ENCODE measurements at regions not wholly inside any gene's neighbourhood (a gene's known extent, or its start where the extent isn't known, plus 50 kb on each side); places are given as distances from the start of the nearest gene placed in this dataset.
"Not testable (repeated sequence)": the region's sequence is repeated elsewhere in the genome, so short reads cannot be mapped to it uniquely, and the experiment has no call there.

- DNase-seq (ENCODE audit: low read depth), result no peak
Observed at GRCh38 chr10:6984971-6985370, 404.9 kb upstream of the PRKCQ start.

DNA sequence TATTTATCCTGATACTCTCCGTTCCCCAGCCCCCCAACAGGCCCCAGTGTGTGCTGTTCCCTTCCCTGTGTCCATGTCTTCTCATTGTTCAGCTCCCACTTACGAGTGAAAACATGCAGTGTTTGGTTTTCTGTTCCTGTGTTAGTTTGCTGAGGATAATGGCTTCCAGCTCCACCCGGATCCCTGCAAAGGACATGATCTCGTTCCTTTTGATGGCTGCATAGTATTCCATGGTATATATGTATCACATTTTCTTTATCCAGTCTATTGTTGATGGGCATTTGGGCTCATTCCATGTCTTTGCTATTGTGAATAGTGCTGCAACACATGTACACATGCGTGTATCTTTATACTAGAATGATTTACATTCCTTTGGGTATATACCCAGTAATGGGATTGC lies 403.9 kb upstream of the PRKCQ start:
- DNase-seq (ENCODE audit: low read depth), result not testable (repeated sequence)

DNA sequence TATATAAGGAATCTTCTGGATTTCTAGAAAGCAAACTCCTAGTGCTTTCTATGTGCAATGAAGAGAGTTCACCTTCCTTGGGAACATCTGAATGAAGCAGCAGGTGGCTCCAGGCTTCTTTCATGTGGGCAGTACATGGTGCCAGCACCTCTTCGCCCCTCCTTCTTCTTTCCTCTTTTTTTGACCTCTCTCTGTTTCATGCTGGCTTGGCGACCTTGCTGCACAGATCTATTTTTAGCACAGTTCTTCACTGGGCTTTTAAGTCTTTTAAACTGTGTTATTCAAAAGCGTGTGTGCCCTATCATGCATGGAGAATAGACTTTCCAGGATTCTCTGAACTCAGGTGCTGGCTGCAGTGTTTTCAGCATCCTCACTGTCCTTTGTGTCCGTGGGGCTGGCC lies 400.3 kb upstream of the PRKCQ start:
- DNase-seq (ENCODE audit: low read depth), result no peak

- DNase-seq (ENCODE audit: low read depth), result no peak
Observed at GRCh38 chr10:6979371-6979770, 399.3 kb upstream of the PRKCQ start.

DNA sequence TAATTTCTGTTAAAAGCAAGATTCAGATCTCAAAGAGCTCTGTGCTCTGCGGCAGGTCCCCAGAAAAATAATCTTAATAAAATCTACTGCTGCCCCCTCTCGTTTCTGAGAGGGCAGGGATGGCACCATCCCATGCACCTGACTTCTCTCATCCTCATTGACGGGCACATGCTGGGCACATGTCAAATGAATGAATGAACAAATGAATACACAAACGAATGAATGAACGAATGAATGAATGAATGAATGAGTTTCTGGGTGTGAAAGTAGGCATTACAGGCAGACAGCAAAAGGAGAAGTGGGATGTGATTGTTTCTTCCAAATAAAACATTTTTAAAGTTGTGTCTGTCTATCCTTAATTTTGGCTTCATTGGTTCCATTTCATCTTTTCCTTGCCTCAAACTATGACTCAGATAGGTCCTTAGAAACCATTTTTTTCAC lies 398.1 kb upstream of the PRKCQ start:
- DNase-seq (ENCODE audit: low read depth), result no peak

- DNase-seq (ENCODE audit: low read depth), result no peak
Observed at GRCh38 chr10:6977398-6978186, 397.5 kb upstream of the PRKCQ start.

GRCh38 chr10:6973899-6974298 lies 393.8 kb upstream of the PRKCQ start:
- DNase-seq (ENCODE audit: low read depth), result no peak

GRCh38 chr10:6972226-6972625 lies 392.1 kb upstream of the PRKCQ start:
- DNase-seq (ENCODE audit: low read depth), result no peak

DNA sequence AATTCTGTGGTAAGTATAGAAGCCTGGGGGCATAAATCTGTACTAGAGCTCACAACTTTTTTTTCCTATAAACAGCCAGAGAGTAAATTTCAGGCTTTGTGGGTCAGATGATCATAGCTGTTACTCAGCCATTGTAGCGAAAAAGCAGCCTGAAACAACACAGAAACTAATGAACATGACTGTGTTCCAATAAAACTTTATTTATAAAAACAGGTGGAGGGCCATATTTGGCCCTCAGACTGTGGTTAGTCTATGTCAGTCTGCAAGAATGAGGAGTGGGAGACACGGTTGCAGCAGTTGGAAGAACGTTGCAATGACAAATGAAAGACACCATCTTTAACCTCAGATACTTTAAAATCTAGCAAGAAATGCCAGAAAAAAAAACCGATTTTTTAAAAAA lies 389.6 kb upstream of the PRKCQ start:
- no peak for DNase-seq (ENCODE audit: low read depth)

DNA sequence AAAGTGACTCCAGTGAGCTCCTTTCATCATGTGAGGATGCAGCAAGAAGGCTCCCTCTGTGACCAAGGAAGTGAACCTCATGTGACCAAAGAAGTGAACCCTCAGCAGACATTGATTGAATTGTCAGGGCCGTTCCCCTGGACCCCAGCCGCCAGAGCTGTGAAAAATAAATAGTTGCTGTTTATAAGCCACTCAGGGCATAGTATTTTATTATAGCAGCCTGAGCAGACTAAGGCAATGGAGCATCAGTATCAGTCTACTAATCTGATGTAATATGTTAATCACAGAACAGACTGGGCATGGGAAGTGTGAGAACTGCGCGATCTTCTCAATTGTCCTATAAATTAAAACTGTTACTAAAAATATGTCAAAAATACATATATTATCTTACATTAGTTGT lies 384.5 kb upstream of the PRKCQ start:
- DNase-seq (ENCODE audit: low read depth), result no peak

GRCh38 chr10:6962576-6962975 lies 382.5 kb upstream of the PRKCQ start:
- DNase-seq (ENCODE audit: low read depth), result no peak

- DNase-seq (ENCODE audit: low read depth), result no peak
Observed at GRCh38 chr10:6958711-6959110, 378.6 kb upstream of the PRKCQ start.

GRCh38 chr10:6958254-6958653 lies 378.2 kb upstream of the PRKCQ start:
- DNase-seq (ENCODE audit: low read depth), result no peak

DNA sequence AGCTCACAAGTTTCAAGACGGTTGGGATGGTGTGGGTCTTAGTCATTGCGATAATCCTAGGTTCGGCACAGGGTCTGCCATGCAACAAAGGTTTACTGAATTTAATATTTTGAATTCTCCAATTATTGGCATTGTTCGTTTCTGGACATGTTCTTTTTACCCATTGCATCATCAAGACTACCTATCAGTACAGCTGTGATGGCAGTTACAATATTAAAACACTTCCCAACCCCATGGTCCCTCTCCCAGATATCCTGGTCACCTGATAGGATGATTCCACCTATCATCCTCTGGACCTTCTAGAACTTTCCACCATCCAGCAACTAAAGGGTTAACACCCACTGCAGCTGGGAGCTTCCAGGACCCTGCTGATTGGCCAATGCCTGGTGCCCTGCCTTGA lies 377.8 kb upstream of the PRKCQ start:
- DNase-seq (ENCODE audit: low read depth), result no peak

- no peak for DNase-seq (ENCODE audit: low read depth)
Observed at GRCh38 chr10:6956562-6956961, 376.5 kb upstream of the PRKCQ start.

DNA sequence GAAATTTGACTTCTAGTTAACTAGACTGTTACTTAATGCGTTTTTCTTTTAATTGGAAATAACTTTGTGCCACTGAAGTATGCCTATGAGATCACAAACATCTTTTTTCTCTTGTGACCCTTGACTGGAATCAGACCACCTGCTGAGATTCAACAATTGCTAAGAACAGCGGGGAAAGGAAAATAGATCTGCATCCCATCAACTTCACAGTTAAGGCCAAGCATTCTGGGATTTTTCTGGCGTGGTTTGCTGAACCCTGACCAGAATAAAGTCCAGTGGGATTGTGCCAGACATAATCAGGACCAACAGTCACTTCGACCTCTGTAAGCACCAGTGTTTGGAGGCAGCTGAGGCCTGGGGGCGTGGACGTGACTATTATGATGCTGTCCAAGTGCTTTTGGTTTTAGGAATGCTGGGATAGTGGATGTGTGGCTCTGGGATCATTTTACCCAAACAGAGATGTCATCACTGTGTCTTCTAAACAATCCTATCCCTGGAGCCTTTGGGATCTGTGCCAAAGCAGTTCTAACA lies 373.3 kb upstream of the PRKCQ start:
- peak; percentile 12 for DNase-seq (ENCODE audit: low read depth)

DNA sequence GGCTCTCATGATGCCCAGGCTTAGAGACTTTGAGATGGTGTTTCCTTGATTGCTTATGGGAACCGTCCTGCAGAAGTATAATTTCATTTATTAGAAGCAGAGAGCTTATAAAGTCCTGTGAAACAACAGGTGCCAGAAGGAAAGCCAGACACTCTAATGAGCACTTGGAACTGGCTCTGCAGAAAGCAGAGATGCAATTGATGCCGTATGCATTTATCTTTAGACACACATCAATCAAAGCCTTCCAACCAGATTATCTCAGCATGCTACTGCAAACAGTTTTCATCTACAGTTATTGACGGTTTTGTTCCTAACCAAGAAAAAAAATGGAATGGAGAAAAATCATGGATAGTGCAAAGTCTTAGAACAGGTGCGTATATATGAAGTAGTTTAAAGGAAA lies 371.7 kb upstream of the PRKCQ start:
- no peak for DNase-seq (ENCODE audit: low read depth)

GRCh38 chr10:6950133-6950532 lies 370.1 kb upstream of the PRKCQ start:
- DNase-seq (ENCODE audit: low read depth), result no peak

GRCh38 chr10:6944436-6944835 lies 364.4 kb upstream of the PRKCQ start:
- DNase-seq (ENCODE audit: low read depth), result no peak

- no peak for DNase-seq (ENCODE audit: low read depth)
Observed at GRCh38 chr10:6938384-6938783, 358.3 kb upstream of the PRKCQ start.

DNA sequence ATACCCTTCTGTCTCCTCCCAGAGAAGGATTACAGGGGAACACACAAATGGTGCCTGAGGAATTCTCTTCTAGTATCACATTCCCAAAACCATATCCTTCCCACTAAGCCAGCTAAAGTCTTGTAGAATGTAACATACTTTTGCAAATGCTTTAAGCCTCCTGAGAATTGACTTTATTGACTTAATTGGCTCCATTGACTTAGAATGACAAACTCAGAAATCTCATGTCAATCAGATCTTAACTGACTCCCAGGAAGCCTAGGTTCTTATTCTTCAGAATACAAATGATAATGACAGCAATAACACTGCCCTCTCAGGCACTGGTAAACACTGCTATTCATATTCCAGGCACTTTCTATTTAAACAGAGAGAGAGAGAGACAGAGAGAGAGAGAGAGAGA lies 356.9 kb upstream of the PRKCQ start:
- DNase-seq (ENCODE audit: low read depth), result no peak

- no peak for DNase-seq (ENCODE audit: low read depth)
Observed at GRCh38 chr10:6929148-6929830, 349.2 kb upstream of the PRKCQ start.

GRCh38 chr10:6928586-6928985 lies 348.5 kb upstream of the PRKCQ start:
- DNase-seq (ENCODE audit: low read depth), result no peak

DNA sequence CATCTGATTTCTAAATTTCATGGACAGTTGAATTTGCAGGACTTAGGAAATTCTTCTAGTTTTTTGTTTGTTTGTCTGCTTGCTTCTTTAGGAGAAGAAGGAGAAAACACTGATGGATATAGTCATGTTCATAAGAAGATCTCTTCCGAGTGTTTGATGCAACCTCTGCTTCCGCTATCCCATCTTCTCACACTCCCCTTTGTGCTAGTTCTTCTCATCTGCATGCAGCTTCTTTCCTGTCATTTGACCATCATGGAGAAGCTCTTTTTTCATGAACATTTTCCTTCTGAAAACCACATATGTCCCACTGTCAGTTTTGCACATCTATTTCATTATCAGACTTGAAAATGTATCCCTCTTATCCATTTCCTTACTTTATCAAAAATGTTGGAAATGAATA lies 346.9 kb upstream of the PRKCQ start:
- no peak for DNase-seq (ENCODE audit: low read depth)

Data from fibroblast of gingiva (primary cell).